ENCODE measurements at regions not wholly inside any gene's neighbourhood (a gene's known extent, or its start where the extent isn't known, plus 50 kb on each side); places are given as distances from the start of the nearest gene placed in this dataset.
A peak's percentile ranks its signal among the peaks of the same experiment; 100 is the strongest.

GRCh38 chr12:69022674-69023073 is 89.7 kb upstream of the CPM start:
- Histone ChIP-seq H3K4me1 (ENCODE audit: control insufficient read depth in 1 of 2, insufficient read depth in 2 of 2, low read length in 2 of 2) (peaks cover 0 to 4% of the 10 kb centered on the region in 2 experiments), H3K27me3 (ENCODE audit: insufficient read depth, low read length) (no peaks in the 10 kb centered on the region), H3K18ac (ENCODE audit: low read length) (no peak overlapping the region), H4K12ac (ENCODE audit: low read depth, low read length) (no peak overlapping the region), H3K23ac (ENCODE audit: low read length) (no peak overlapping the region), H3K4me3 (ENCODE audit: low read depth, low read length) (no peak overlapping the region), H4K91ac (ENCODE audit: low read depth, low read length) (no peak overlapping the region), H4K8ac (ENCODE audit: low read depth, low read length) (no peak overlapping the region), H3K14ac (ENCODE audit: low read length) (no peak overlapping the region), H2BK12ac (ENCODE audit: low read length) (no peak overlapping the region), H3K4ac (ENCODE audit: low read depth, low read length) (no peak overlapping the region), H3K36me3 (ENCODE audit: control insufficient read depth in 1 of 2, insufficient read depth in 2 of 2, low read length in 2 of 2) (no peaks in the 10 kb centered on the region), H2AK5ac (ENCODE audit: low read length) (no peak overlapping the region), H3K79me1 (ENCODE audit: low read length) (no peaks in the 10 kb centered on the region), H3K4me2 (ENCODE audit: low read length) (no peak overlapping the region), H3K9ac (ENCODE audit: low read length) (no peak overlapping the region), H2AFZ (ENCODE audit: insufficient read depth, low read length, poor library complexity) (no peak overlapping the region), H2BK120ac (ENCODE audit: insufficient read depth, low read length, poor library complexity) (no peak overlapping the region), H3K27ac (ENCODE audit: low read depth, low read length) (no peak overlapping the region), H3K9me3 (ENCODE audit: insufficient read depth, low read depth, low read length) (no peaks in the 10 kb centered on the region), H2BK5ac (ENCODE audit: low read depth, low read length, poor library complexity) (no peak overlapping the region), H3K79me2 (ENCODE audit: control insufficient read depth, insufficient read depth, low read length, poor library complexity) (no peaks in the 10 kb centered on the region)
- WGBS (ENCODE audit: extremely low coverage, insufficient coverage, insufficient read length) = no CpG with 5 or more reads among the region's 4 CpGs
- no peak for DNase-seq

GRCh38 chr12:69023840-69024239 is 90.9 kb upstream of the CPM start:
- H2BK120ac ChIP-seq (ENCODE audit: insufficient read depth, low read length, poor library complexity) = no peak overlapping the region
- H2BK5ac ChIP-seq (ENCODE audit: low read depth, low read length, poor library complexity) = no peak overlapping the region
- H3K27ac ChIP-seq (ENCODE audit: low read depth, low read length) = no peak overlapping the region
- H3K18ac ChIP-seq (ENCODE audit: low read length) = no peak overlapping the region
- no peak overlapping the region for H4K12ac ChIP-seq (ENCODE audit: low read depth, low read length)
- H3K79me1 ChIP-seq (ENCODE audit: low read length) = no peaks in the 10 kb centered on the region
- no peak overlapping the region for H3K23ac ChIP-seq (ENCODE audit: low read length)
- no peak overlapping the region for H2BK12ac ChIP-seq (ENCODE audit: low read length)
- no peak overlapping the region for H3K4ac ChIP-seq (ENCODE audit: low read depth, low read length)
- no peaks in the 10 kb centered on the region for H3K79me2 ChIP-seq (ENCODE audit: control insufficient read depth, insufficient read depth, low read length, poor library complexity)
- H3K14ac ChIP-seq (ENCODE audit: low read length) = no peak overlapping the region
- DNase-seq = no peak
- no peaks in the 10 kb centered on the region for H3K9me3 ChIP-seq (ENCODE audit: insufficient read depth, low read depth, low read length)
- no peak overlapping the region for H3K4me2 ChIP-seq (ENCODE audit: low read length)
- no peaks in the 10 kb centered on the region for H3K36me3 ChIP-seq (ENCODE audit: control insufficient read depth in 1 of 2, insufficient read depth in 2 of 2, low read length in 2 of 2)
- no peak overlapping the region for H2AFZ ChIP-seq (ENCODE audit: insufficient read depth, low read length, poor library complexity)
- no peak overlapping the region for H3K9ac ChIP-seq (ENCODE audit: low read length)
- H2AK5ac ChIP-seq (ENCODE audit: low read length) = no peak overlapping the region
- no CpG with 5 or more reads among the region's 5 CpGs for WGBS (ENCODE audit: extremely low coverage, insufficient coverage, insufficient read length)
- H3K4me3 ChIP-seq (ENCODE audit: low read depth, low read length) = no peak overlapping the region
- H3K4me1 ChIP-seq (ENCODE audit: control insufficient read depth in 1 of 2, insufficient read depth in 2 of 2, low read length in 2 of 2) = peaks cover 0 to 4% of the 10 kb centered on the region in 2 experiments
- H4K91ac ChIP-seq (ENCODE audit: low read depth, low read length) = no peak overlapping the region
- no peak overlapping the region for H4K8ac ChIP-seq (ENCODE audit: low read depth, low read length)
- H3K27me3 ChIP-seq (ENCODE audit: insufficient read depth, low read length) = no peaks in the 10 kb centered on the region

GRCh38 chr12:69024413-69024812 is 91.4 kb upstream of the CPM start:
- WGBS (ENCODE audit: extremely low coverage, insufficient coverage, insufficient read length) = no CpG with 5 or more reads among the region's 7 CpGs
- H3K4ac ChIP-seq (ENCODE audit: low read depth, low read length) = no peak overlapping the region
- H3K79me2 ChIP-seq (ENCODE audit: control insufficient read depth, insufficient read depth, low read length, poor library complexity) = no peaks in the 10 kb centered on the region

GRCh38 chr12:69024907-69025306 is 91.9 kb upstream of the CPM start:
- DNase-seq = no peak
- no peak overlapping the region for H3K18ac ChIP-seq (ENCODE audit: low read length)
- no peaks in the 10 kb centered on the region for H3K9me3 ChIP-seq (ENCODE audit: insufficient read depth, low read depth, low read length)
- H3K4me1 ChIP-seq (ENCODE audit: control insufficient read depth in 1 of 2, insufficient read depth in 2 of 2, low read length in 2 of 2) = peaks cover 0 to 4% of the 10 kb centered on the region in 2 experiments
- H2AK5ac ChIP-seq (ENCODE audit: low read length) = no peak overlapping the region
- WGBS (ENCODE audit: extremely low coverage, insufficient coverage, insufficient read length) = no CpG with 5 or more reads among the region's 4 CpGs
- H4K8ac ChIP-seq (ENCODE audit: low read depth, low read length) = no peak overlapping the region
- no peak overlapping the region for H3K23ac ChIP-seq (ENCODE audit: low read length)
- H2BK5ac ChIP-seq (ENCODE audit: low read depth, low read length, poor library complexity) = no peak overlapping the region
- no peak overlapping the region for H4K91ac ChIP-seq (ENCODE audit: low read depth, low read length)
- no peak overlapping the region for H3K4ac ChIP-seq (ENCODE audit: low read depth, low read length)
- H3K79me2 ChIP-seq (ENCODE audit: control insufficient read depth, insufficient read depth, low read length, poor library complexity) = no peaks in the 10 kb centered on the region
- H2BK12ac ChIP-seq (ENCODE audit: low read length) = no peak overlapping the region
- no peak overlapping the region for H3K4me3 ChIP-seq (ENCODE audit: low read depth, low read length)
- H3K27me3 ChIP-seq (ENCODE audit: insufficient read depth, low read length) = no peaks in the 10 kb centered on the region
- no peak overlapping the region for H2BK120ac ChIP-seq (ENCODE audit: insufficient read depth, low read length, poor library complexity)
- H3K14ac ChIP-seq (ENCODE audit: low read length) = no peak overlapping the region
- H3K27ac ChIP-seq (ENCODE audit: low read depth, low read length) = no peak overlapping the region
- H2AFZ ChIP-seq (ENCODE audit: insufficient read depth, low read length, poor library complexity) = no peak overlapping the region
- no peaks in the 10 kb centered on the region for H3K79me1 ChIP-seq (ENCODE audit: low read length)
- no peaks in the 10 kb centered on the region for H3K36me3 ChIP-seq (ENCODE audit: control insufficient read depth in 1 of 2, insufficient read depth in 2 of 2, low read length in 2 of 2)
- H4K12ac ChIP-seq (ENCODE audit: low read depth, low read length) = no peak overlapping the region
- no peak overlapping the region for H3K4me2 ChIP-seq (ENCODE audit: low read length)
- H3K9ac ChIP-seq (ENCODE audit: low read length) = no peak overlapping the region

More at GRCh38 chr12:69024413-69024812, 91.4 kb upstream of the CPM start:
- no peak overlapping the region for H2BK5ac ChIP-seq (ENCODE audit: low read depth, low read length, poor library complexity)
- no peak overlapping the region for H3K23ac ChIP-seq (ENCODE audit: low read length)
- H3K36me3 ChIP-seq (ENCODE audit: control insufficient read depth in 1 of 2, insufficient read depth in 2 of 2, low read length in 2 of 2) = no peaks in the 10 kb centered on the region
- no peak overlapping the region for H4K8ac ChIP-seq (ENCODE audit: low read depth, low read length)
- peak; percentile 93 to 94 for DNase-seq
- H4K91ac ChIP-seq (ENCODE audit: low read depth, low read length) = no peak overlapping the region
- no peak overlapping the region for H2AFZ ChIP-seq (ENCODE audit: insufficient read depth, low read length, poor library complexity)
- H3K14ac ChIP-seq (ENCODE audit: low read length) = no peak overlapping the region
- no peak overlapping the region for H3K4me3 ChIP-seq (ENCODE audit: low read depth, low read length)
- H2BK12ac ChIP-seq (ENCODE audit: low read length) = no peak overlapping the region
- H3K4me2 ChIP-seq (ENCODE audit: low read length) = no peak overlapping the region
- no peak overlapping the region for H2BK120ac ChIP-seq (ENCODE audit: insufficient read depth, low read length, poor library complexity)
- no peak overlapping the region for H3K9ac ChIP-seq (ENCODE audit: low read length)
- H3K18ac ChIP-seq (ENCODE audit: low read length) = no peak overlapping the region
- no peak overlapping the region for H2AK5ac ChIP-seq (ENCODE audit: low read length)
- H4K12ac ChIP-seq (ENCODE audit: low read depth, low read length) = no peak overlapping the region
- H3K4me1 ChIP-seq (ENCODE audit: control insufficient read depth in 1 of 2, insufficient read depth in 2 of 2, low read length in 2 of 2) = peaks cover 0 to 4% of the 10 kb centered on the region in 2 experiments
- H3K9me3 ChIP-seq (ENCODE audit: insufficient read depth, low read depth, low read length) = no peaks in the 10 kb centered on the region
- no peaks in the 10 kb centered on the region for H3K79me1 ChIP-seq (ENCODE audit: low read length)
- no peaks in the 10 kb centered on the region for H3K27me3 ChIP-seq (ENCODE audit: insufficient read depth, low read length)
- no peak overlapping the region for H3K27ac ChIP-seq (ENCODE audit: low read depth, low read length)

Measured in trophoblast cell (in vitro differentiated cells and primary cell).